ENCODE measurements at regions not wholly inside any gene's neighbourhood (a gene's known extent, or its start where the extent isn't known, plus 50 kb on each side); places are given as distances from the start of the nearest gene placed in this dataset.

- TF ChIP-seq CTCF (IDR thresholded peaks at IDR 0.05; ENCODE audit: insufficient read depth, low read length, missing control alignments): no peak
- no peak overlapping the region for H3K4me3 ChIP-seq (ENCODE audit: low read depth, low read length)
- ChIA-PET POLR2A (no interaction called here), CTCF (no interaction called here)
- DNase-seq (ENCODE audit: low read depth, low spot score): no peak
Observed at GRCh38 chr6:103379272-103379671, 1480.4 kb downstream of the HACE1 start.

- POLR2A ChIA-PET: no interaction called here
- CTCF ChIA-PET: no interaction called here
Observed at GRCh38 chr6:103367212-103367611, 1492.5 kb downstream of the HACE1 start.

GRCh38 chr6:103356531-103356930 is 1503.2 kb downstream of the HACE1 start:
- ChIA-PET POLR2A (no interaction called here), CTCF (no interaction called here)

More at GRCh38 chr6:103367212-103367611, 1492.5 kb downstream of the HACE1 start:
- H3K4me3 ChIP-seq (ENCODE audit: low read depth, low read length): no peak overlapping the region
- DNase-seq (ENCODE audit: low read depth, low spot score): no peak
- TF ChIP-seq CTCF (IDR thresholded peaks at IDR 0.05; ENCODE audit: insufficient read depth, low read length, missing control alignments): no peak

GRCh38 chr6:103344554-103345163 is 1515.1 kb downstream of the HACE1 start:
- TF ChIP-seq CTCF (IDR thresholded peaks at IDR 0.05; ENCODE audit: insufficient read depth, low read length, missing control alignments): no peak
- CTCF ChIA-PET: no interaction called here
- no peak overlapping the region for H3K4me3 ChIP-seq (ENCODE audit: low read depth, low read length)
- no peak for DNase-seq (ENCODE audit: low read depth, low spot score)
- POLR2A ChIA-PET: no interaction called here

More at GRCh38 chr6:103356531-103356930, 1503.2 kb downstream of the HACE1 start:
- no peak for DNase-seq (ENCODE audit: low read depth, low spot score)
- no peak for TF ChIP-seq CTCF (IDR thresholded peaks at IDR 0.05; ENCODE audit: insufficient read depth, low read length, missing control alignments)
- H3K4me3 ChIP-seq (ENCODE audit: low read depth, low read length): no peak overlapping the region

GRCh38 chr6:103335412-103335811 is 1524.3 kb downstream of the HACE1 start:
- no peak for DNase-seq (ENCODE audit: low read depth, low spot score)
- H3K4me3 ChIP-seq (ENCODE audit: low read depth, low read length): no peak overlapping the region
- ChIA-PET CTCF (no interaction called here), POLR2A (no interaction called here)
- no peak for TF ChIP-seq CTCF (IDR thresholded peaks at IDR 0.05; ENCODE audit: insufficient read depth, low read length, missing control alignments)

GRCh38 chr6:103326760-103327757 is 1532.7 kb downstream of the HACE1 start:
- TF ChIP-seq CTCF (IDR thresholded peaks at IDR 0.05; ENCODE audit: insufficient read depth, low read length, missing control alignments): no peak
- H3K4me3 ChIP-seq (ENCODE audit: low read depth, low read length): no peak overlapping the region
- CTCF ChIA-PET: no interaction called here
- no peak for DNase-seq (ENCODE audit: low read depth, low spot score)
- POLR2A ChIA-PET: no interaction called here
